Cardiac muscle cell (in vitro differentiated cells and primary cell): ENCODE measurements at regions not wholly inside any gene's neighbourhood (a gene's known extent, or its start where the extent isn't known, plus 50 kb on each side); places are given as distances from the start of the nearest gene placed in this dataset.

Experiments used
- DNase-seq, 2 donors: peaks; one replicate each; pipeline versions ENCODE4 v3.0.0 to v3.0.0-alpha.2; 2010 to 2017; ENCODE audit warnings: low read depth in 1 of 2, low spot score in 1 of 2
- H3K27ac ChIP-seq: fragments of 200-600 bp; sonication (generic); 2 replicates; pipeline ENCODE4 v1.5.1; 2016
- H3K27me3 ChIP-seq: fragments of 200-600 bp; sonication (generic); 2 replicates; pipeline ENCODE4 v1.6.0; 2016; ENCODE audit warnings: control low read depth
- H3K36me3 ChIP-seq: fragments of 200-600 bp; sonication (generic); 2 replicates; pipeline ENCODE4 v1.5.1; 2016; ENCODE audit warnings: control low read depth
- H3K4me1 ChIP-seq: fragments of 200-600 bp; sonication (generic); 2 replicates; pipeline ENCODE4 v1.8.1; 2017; ENCODE audit warnings: low read depth, mild to moderate bottlenecking, mixed run types
- H3K4me3 ChIP-seq: fragments of 200-600 bp; sonication (generic); 2 replicates; pipeline ENCODE4 v1.5.1; 2016; ENCODE audit warnings: mild to moderate bottlenecking
- H3K9me3 ChIP-seq: fragments of 200-600 bp; sonication (generic); 2 replicates; pipeline ENCODE4 v1.5.1; 2017; ENCODE audit warnings: low read depth, mild to moderate bottlenecking, control low read depth
- CTCF ChIP-seq: IDR thresholded peaks from 2 replicates; pipeline ENCODE4 v1.5.1; 2012; ENCODE audit warnings: low read depth, mild to moderate bottlenecking, low read length

DNA sequence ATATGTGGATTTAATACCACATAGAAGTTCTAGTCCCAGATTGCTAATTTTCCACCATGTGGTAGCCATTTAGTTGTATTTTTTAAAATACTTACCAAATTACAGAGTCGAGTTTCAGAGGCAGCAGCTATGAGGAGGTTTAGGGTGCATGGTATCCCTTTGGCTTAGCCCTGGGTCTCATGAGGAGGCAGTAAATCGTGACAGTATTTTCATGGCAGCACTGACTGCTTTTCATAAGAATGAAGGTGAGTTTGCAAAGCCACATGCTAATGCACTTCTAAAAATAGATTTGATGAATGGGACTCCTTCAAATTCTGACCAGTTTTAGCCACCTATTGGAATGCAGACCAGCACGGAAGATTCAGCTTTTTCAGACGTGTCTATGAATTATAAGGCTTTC, 114.0 kb upstream of the FRG1 start:
- no peak overlapping the region for H3K4me3 ChIP-seq

DNA sequence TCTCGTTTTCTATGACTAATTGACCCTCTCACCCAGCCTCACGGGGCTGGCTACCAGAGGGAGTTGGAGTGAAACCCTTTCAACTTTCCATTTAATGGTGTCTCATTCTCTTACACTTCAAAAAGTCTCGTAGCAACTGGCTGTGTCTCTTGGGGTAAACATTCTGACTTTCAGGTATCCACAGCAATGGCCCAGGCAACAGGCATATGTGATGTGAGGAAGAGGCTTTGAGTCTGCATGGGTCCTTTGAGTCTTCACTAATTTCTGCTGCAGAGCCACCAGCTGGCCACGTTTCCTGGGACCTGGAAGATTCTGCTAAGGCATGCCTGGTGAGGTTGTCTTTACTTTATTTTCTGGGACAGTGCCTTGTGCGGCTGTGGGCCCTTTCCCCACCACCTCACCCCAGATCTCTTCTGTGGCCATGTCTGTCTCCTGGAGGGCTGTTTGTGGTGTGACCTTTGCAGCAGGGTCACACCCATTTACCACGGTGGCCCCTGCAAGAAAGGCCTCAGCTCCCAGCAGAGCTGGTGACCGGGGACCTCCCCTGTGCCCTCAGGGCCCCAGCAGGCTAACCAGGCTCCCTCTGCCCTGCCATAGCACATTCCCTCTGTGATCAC, 112.5 kb upstream of the FRG1 start:
- no peak for DNase-seq
- no peaks in the 10 kb centered on the region for H3K27me3 ChIP-seq
- no peak overlapping the region for H3K27ac ChIP-seq
- H3K9me3 ChIP-seq, result no peaks in the 10 kb centered on the region
- H3K4me3 ChIP-seq, result no peak overlapping the region
- no peak for TF ChIP-seq CTCF
- no peaks in the 10 kb centered on the region for H3K36me3 ChIP-seq
- H3K4me1 ChIP-seq, result no peaks in the 10 kb centered on the region

More for the DNA sequence above, 114.0 kb upstream of the FRG1 start:
- no peaks in the 10 kb centered on the region for H3K27me3 ChIP-seq
- no peaks in the 10 kb centered on the region for H3K9me3 ChIP-seq
- no peak for DNase-seq
- H3K27ac ChIP-seq, result no peak overlapping the region
- no peaks in the 10 kb centered on the region for H3K4me1 ChIP-seq
- H3K36me3 ChIP-seq, result no peaks in the 10 kb centered on the region
- TF ChIP-seq CTCF, result no peak

DNA sequence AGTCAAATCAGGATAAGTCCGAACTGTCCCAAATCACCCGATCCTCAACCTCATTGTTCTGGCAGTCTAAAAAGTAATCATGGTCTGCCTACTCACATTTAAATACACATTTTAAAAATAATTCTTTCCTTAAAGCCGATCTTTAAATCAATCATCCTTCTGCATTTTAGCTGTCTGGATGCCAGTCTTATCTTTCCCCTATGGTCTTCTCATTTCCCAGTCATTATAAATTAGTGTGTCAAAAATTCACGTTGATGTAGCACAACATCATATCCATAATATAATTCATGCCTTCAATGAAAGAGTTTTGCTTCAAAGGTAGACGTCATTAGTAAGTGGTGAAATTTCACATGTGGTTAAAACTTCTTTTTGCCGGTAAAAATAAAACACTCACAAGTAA, 108.1 kb upstream of the FRG1 start:
- no peaks in the 10 kb centered on the region for H3K27me3 ChIP-seq
- H3K36me3 ChIP-seq, result no peaks in the 10 kb centered on the region
- no peak overlapping the region for H3K27ac ChIP-seq
- no peak overlapping the region for H3K4me3 ChIP-seq
- no peaks in the 10 kb centered on the region for H3K9me3 ChIP-seq
- H3K4me1 ChIP-seq, result no peaks in the 10 kb centered on the region
- TF ChIP-seq CTCF, result no peak
- DNase-seq, result no peak

DNA sequence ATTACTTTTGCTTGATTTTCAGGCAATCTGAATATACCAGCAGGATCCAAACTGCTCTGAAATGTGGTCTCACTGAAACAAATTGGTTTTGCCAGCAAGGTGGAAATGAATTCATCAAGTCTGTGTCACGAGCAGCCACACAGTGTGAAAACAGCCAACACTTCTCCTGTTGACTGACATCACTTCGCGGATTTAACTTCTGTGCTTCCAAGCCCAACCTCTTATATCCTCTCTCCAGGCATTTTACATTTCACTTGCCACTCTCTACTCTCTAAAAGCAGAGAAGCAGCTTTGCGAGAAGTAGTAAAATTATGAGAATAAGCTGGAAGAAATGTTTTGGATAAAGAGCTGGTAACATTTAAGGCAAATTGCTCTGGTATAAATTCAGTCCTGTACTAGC, 106.1 kb upstream of the FRG1 start:
- no peak for DNase-seq
- Histone ChIP-seq H3K27ac (no peak overlapping the region), H3K4me3 (no peak overlapping the region), H3K4me1 (no peaks in the 10 kb centered on the region), H3K27me3 (no peaks in the 10 kb centered on the region), H3K9me3 (no peaks in the 10 kb centered on the region), H3K36me3 (no peaks in the 10 kb centered on the region)
- no peak for TF ChIP-seq CTCF

DNA sequence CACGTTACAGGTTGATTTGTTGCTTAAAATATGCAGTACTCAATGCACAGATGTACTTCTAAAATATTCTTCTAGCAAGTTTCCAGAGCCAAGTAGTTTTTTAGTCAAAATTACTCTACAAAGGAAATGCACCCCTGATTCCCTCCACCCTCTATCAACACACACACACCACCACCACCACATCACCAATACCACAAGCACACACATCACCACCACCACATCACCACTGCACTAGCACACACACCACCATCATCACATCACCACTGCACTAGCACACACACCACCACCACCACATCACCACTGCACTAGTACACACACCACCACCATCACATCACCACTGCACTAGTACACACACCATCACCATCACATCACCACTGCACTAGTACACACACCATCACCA, 105.2 kb upstream of the FRG1 start:
- H3K4me3 ChIP-seq, result no peak overlapping the region
- no peak for TF ChIP-seq CTCF

GRCh38 chr4:189837471-189837870, 103.2 kb upstream of the FRG1 start:
- Histone ChIP-seq H3K27me3 (no peaks in the 10 kb centered on the region), H3K9me3 (no peaks in the 10 kb centered on the region), H3K27ac (no peak overlapping the region), H3K4me3 (no peak overlapping the region), H3K4me1 (no peaks in the 10 kb centered on the region), H3K36me3 (no peaks in the 10 kb centered on the region)
- TF ChIP-seq CTCF, result no peak
- DNase-seq, result no peak

More for the DNA sequence above, 105.2 kb upstream of the FRG1 start:
- Histone ChIP-seq H3K27ac (no peak overlapping the region), H3K36me3 (no peaks in the 10 kb centered on the region), H3K4me1 (no peaks in the 10 kb centered on the region), H3K9me3 (no peaks in the 10 kb centered on the region), H3K27me3 (no peaks in the 10 kb centered on the region)
- no peak for DNase-seq
